ENCODE measurements at regions not wholly inside any gene's neighbourhood (a gene's known extent, or its start where the extent isn't known, plus 50 kb on each side); places are given as distances from the start of the nearest gene placed in this dataset.

DNA sequence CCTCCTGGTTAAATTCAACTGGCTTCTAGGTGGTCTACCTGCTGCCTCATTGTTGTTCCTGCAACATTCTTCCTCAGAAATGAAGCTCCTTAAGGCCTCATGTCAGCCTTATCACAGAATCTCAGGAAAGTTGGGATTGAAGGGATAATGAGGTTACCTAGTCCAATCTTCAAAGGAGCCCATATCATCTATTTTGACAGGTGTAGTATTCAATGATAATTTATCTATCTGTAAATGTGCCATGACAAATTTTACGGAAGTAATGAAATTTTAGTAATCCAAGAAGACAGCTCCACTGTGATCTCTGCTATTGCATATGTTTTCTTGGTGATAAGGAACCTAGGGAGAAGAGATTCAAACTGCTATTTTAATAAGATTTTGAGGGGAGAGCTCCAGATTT is 973.8 kb downstream of the ROBO2 start:
- TF ChIP-seq ZNF354B (CRISPR knock-in tag; IDR thresholded peaks at IDR 0.05) (no peak), RORA (CRISPR knock-in tag; IDR thresholded peaks at IDR 0.05) (no peak), ZFP82 (CRISPR knock-in tag; IDR thresholded peaks at IDR 0.05; ENCODE audit: borderline replicate concordance) (no peak)
- TF ChIP-seq, protein P1, sequence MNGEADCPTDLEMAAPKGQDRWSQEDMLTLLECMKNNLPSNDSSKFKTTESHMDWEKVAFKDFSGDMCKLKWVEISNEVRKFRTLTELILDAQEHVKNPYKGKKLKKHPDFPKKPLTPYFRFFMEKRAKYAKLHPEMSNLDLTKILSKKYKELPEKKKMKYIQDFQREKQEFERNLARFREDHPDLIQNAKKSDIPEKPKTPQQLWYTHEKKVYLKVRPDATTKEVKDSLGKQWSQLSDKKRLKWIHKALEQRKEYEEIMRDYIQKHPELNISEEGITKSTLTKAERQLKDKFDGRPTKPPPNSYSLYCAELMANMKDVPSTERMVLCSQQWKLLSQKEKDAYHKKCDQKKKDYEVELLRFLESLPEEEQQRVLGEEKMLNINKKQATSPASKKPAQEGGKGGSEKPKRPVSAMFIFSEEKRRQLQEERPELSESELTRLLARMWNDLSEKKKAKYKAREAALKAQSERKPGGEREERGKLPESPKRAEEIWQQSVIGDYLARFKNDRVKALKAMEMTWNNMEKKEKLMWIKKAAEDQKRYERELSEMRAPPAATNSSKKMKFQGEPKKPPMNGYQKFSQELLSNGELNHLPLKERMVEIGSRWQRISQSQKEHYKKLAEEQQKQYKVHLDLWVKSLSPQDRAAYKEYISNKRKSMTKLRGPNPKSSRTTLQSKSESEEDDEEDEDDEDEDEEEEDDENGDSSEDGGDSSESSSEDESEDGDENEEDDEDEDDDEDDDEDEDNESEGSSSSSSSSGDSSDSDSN (CRISPR knock-in tag; IDR thresholded peaks at IDR 0.05): no peak
